Naive B cell (primary cell): ENCODE measurements at regions not wholly inside any gene's neighbourhood (a gene's known extent, or its start where the extent isn't known, plus 50 kb on each side); places are given as distances from the start of the nearest gene placed in this dataset.
A peak's percentile ranks its signal among the peaks of the same experiment; 100 is the strongest.

Experiments
- ATAC-seq, 2 donors: fragments of 150-1000 bp; cut with Tn5 transposase; 2 replicates each; pipeline ENCODE4 v1.10.0; 2021; ENCODE audit warnings: low read depth in 2 of 2, mild to moderate bottlenecking in 2 of 2, moderate library complexity in 2 of 2
- DNase-seq: peaks from one replicate; pipeline ENCODE4 v3.0.0; 2022
- H3K27ac Mint-ChIP-seq, 6 donors: one replicate each; pipeline ENCODE4 v1.8.0; 2020 to 2022; ENCODE audit warnings: mild to moderate bottlenecking in 6 of 6, mixed read lengths in 6 of 6, moderate library complexity in 5 of 6, inconsistent platforms in 2 of 6
- H3K27me3 Mint-ChIP-seq, 3 donors: one replicate each; pipeline ENCODE4 v1.8.0; 2021 to 2022; ENCODE audit warnings: mixed read lengths in 3 of 3, mild to moderate bottlenecking in 1 of 3
- H3K36me3 Mint-ChIP-seq, 2 donors: one replicate each; pipeline ENCODE4 v1.8.0; 2020 to 2022; ENCODE audit warnings: mixed read lengths in 2 of 2, inconsistent platforms in 1 of 2, mild to moderate bottlenecking in 1 of 2
- H3K4me1 Mint-ChIP-seq, 3 donors: one replicate each; pipeline ENCODE4 v1.8.0; 2020 to 2022; ENCODE audit warnings: mixed read lengths in 3 of 3, inconsistent platforms in 1 of 3, mild to moderate bottlenecking in 1 of 3, moderate library complexity in 1 of 3
- H3K4me3 Mint-ChIP-seq, 8 donors: one replicate each; pipeline ENCODE4 v1.8.0; 2020 to 2022; ENCODE audit warnings: mild to moderate bottlenecking in 8 of 8, mixed read lengths in 8 of 8, moderate library complexity in 8 of 8, inconsistent platforms in 2 of 8
- H3K9me3 Mint-ChIP-seq, 7 donors: one replicate each; pipeline ENCODE4 v1.8.0; 2020 to 2022; ENCODE audit warnings: mixed read lengths in 7 of 7, mild to moderate bottlenecking in 5 of 7, inconsistent platforms in 2 of 7, moderate library complexity in 1 of 7

DNA sequence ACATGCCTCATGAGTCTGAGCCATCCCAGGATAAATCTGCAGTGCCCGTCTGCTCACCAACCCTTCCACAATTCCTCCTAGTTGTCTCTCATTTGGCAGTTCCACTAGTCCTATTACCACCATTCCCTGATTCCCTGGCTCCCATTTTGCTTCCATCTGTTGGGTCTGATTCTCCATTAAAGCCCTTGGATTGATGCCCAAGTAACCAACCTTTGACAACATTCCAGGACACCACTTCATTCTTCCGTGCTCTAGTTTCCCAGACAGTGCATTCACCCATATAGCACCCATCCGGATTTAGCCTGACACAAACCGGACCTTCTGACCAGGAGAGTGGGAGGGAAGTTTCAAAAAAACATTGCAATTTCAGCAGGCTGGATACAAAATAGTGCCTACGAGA is 189.4 kb upstream of the PALMD start:
- no peaks in the 10 kb centered on the region for H3K4me1 Mint-ChIP-seq
- H3K36me3 Mint-ChIP-seq, result no peaks in the 10 kb centered on the region
- peaks cover 0 to 5% (median 0%) of the 10 kb centered on the region in 3 donors for H3K27me3 Mint-ChIP-seq
- no peak for DNase-seq
- no peak overlapping the region for H3K4me3 Mint-ChIP-seq
- ATAC-seq, result no peak
- H3K9me3 Mint-ChIP-seq, result peaks cover 0 to 5% (median 0%) of the 10 kb centered on the region in 7 donors
- no peak overlapping the region for H3K27ac Mint-ChIP-seq

GRCh38 chr1:99457381-99458165 is 188.3 kb upstream of the PALMD start:
- DNase-seq (no peak), ATAC-seq (no peak)
- H3K4me1 Mint-ChIP-seq, result no peaks in the 10 kb centered on the region
- no peak overlapping the region for H3K4me3 Mint-ChIP-seq
- H3K27ac Mint-ChIP-seq, result no peak overlapping the region
- peaks cover 0 to 5% (median 0%) of the 10 kb centered on the region in 3 donors for H3K27me3 Mint-ChIP-seq
- H3K9me3 Mint-ChIP-seq, result peaks cover 0 to 5% (median 0%) of the 10 kb centered on the region in 7 donors
- H3K36me3 Mint-ChIP-seq, result no peaks in the 10 kb centered on the region

DNA sequence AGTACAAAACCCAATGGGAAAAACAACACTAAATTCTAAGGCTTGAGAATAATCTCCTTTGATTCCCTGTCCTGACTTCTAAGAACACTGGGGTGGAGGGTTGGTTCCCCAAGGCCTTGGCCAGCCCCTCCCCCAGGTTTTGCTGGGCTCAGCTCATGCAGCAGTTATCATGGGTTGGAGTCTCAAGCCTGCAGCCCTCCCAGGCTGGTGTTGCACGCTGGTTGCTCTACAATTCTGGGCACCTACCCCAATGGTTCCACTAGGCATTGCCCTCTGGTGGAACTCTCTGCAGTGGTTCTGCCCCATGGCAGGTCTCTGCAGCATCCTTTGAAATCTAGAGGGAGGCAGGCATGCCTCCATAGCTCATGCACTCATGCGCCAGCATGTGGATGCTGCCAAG is 184.4 kb upstream of the PALMD start:
- no peaks in the 10 kb centered on the region for H3K4me1 Mint-ChIP-seq
- H3K9me3 Mint-ChIP-seq, result peaks cover 0 to 3% (median 0%) of the 10 kb centered on the region in 7 donors
- no peaks in the 10 kb centered on the region for H3K36me3 Mint-ChIP-seq
- ATAC-seq (no peak), DNase-seq (no peak)
- H3K27me3 Mint-ChIP-seq, result peaks cover 0 to 3% (median 0%) of the 10 kb centered on the region in 3 donors
- H3K4me3 Mint-ChIP-seq, result no peak overlapping the region
- H3K27ac Mint-ChIP-seq, result no peak overlapping the region

- H3K27ac Mint-ChIP-seq, result no peak overlapping the region
- H3K9me3 Mint-ChIP-seq, result peaks cover 0 to 2% (median 0%) of the 10 kb centered on the region in 7 donors
- H3K4me3 Mint-ChIP-seq, result no peak overlapping the region
- DNase-seq (no peak), ATAC-seq (no peak)
- H3K27me3 Mint-ChIP-seq, result no peaks in the 10 kb centered on the region
- no peaks in the 10 kb centered on the region for H3K4me1 Mint-ChIP-seq
- no peaks in the 10 kb centered on the region for H3K36me3 Mint-ChIP-seq
Observed at GRCh38 chr1:99464738-99465137, 181.2 kb upstream of the PALMD start.

GRCh38 chr1:99465176-99465900 is 180.6 kb upstream of the PALMD start:
- ATAC-seq, result no peak
- H3K36me3 Mint-ChIP-seq, result no peaks in the 10 kb centered on the region
- no peak for DNase-seq
- H3K4me3 Mint-ChIP-seq, result no peak overlapping the region
- H3K27ac Mint-ChIP-seq, result no peak overlapping the region
- H3K27me3 Mint-ChIP-seq, result no peaks in the 10 kb centered on the region
- H3K9me3 Mint-ChIP-seq, result peaks cover 0 to 2% (median 0%) of the 10 kb centered on the region in 7 donors
- no peaks in the 10 kb centered on the region for H3K4me1 Mint-ChIP-seq

GRCh38 chr1:99467645-99468044 is 178.3 kb upstream of the PALMD start:
- Mint-ChIP-seq H3K4me3 (no peak overlapping the region), H3K36me3 (no peaks in the 10 kb centered on the region)

DNA sequence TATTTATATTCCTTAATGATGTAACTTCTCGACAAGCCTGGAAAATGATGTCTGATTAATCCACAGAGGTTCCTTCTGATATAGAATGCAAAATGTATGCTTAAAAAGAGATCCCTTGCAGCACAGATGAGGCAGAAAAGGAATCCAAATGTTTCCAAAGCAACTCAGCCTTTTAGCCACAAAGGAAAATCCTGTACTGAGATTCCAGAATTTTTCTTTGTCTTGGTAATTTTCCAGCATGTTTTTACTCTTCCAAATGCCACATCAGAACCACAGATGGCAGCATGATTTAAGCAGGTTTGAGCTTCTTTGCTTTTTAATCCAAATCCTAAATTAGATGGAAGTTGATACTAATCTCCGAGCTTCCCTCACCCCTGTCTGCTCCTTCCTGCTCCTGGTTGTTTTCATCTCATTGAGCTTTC is 176.4 kb upstream of the PALMD start:
- H3K27me3 Mint-ChIP-seq, result peaks cover 0 to 11% (median 0%) of the 10 kb centered on the region in 3 donors
- H3K27ac Mint-ChIP-seq, result no peak overlapping the region
- DNase-seq (no peak), ATAC-seq (no peak)
- no peak overlapping the region for H3K4me3 Mint-ChIP-seq
- H3K36me3 Mint-ChIP-seq, result no peaks in the 10 kb centered on the region
- no peaks in the 10 kb centered on the region for H3K4me1 Mint-ChIP-seq
- peaks cover 0 to 2% (median 0%) of the 10 kb centered on the region in 7 donors for H3K9me3 Mint-ChIP-seq

More at GRCh38 chr1:99467645-99468044, 178.3 kb upstream of the PALMD start:
- H3K27me3 Mint-ChIP-seq, result peaks cover 0 to 11% (median 0%) of the 10 kb centered on the region in 3 donors
- ATAC-seq (no peak), DNase-seq (no peak)
- H3K27ac Mint-ChIP-seq, result no peak overlapping the region
- H3K4me1 Mint-ChIP-seq, result no peaks in the 10 kb centered on the region
- H3K9me3 Mint-ChIP-seq, result peaks cover 0 to 2% (median 0%) of the 10 kb centered on the region in 7 donors

DNA sequence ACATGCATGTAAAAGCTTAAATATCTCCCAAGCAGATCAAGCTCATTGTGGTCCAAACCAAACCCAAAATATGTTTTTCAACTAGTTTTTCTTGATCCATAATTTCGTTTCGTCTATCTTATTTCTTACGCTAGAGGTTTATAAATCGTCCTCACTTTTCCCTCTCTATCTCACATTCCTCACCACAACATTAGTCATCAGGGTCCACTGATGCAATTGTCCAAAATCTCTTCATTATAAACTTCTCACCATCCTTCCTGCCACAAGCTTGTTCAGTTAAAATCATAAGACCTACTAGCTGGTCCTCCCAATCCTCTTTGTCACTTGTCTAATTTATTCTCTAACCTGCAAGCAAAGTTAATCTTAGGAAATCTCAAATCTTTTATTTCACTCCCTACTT is 173.0 kb upstream of the PALMD start:
- Mint-ChIP-seq H3K4me3 (no peak overlapping the region), H3K27me3 (peaks cover 0 to 14% (median 5%) of the 10 kb centered on the region in 3 donors), H3K9me3 (peaks cover 0 to 2% (median 0%) of the 10 kb centered on the region in 7 donors), H3K36me3 (no peaks in the 10 kb centered on the region), H3K4me1 (no peaks in the 10 kb centered on the region), H3K27ac (no peak overlapping the region)
- ATAC-seq (no peak), DNase-seq (no peak)

GRCh38 chr1:99474350-99474893 is 171.5 kb upstream of the PALMD start:
- Mint-ChIP-seq H3K9me3 (peaks cover 0 to 6% (median 0%) of the 10 kb centered on the region in 7 donors), H3K27me3 (peaks cover 0 to 14% (median 5%) of the 10 kb centered on the region in 3 donors), H3K27ac (no peak overlapping the region), H3K36me3 (no peaks in the 10 kb centered on the region), H3K4me3 (no peak overlapping the region), H3K4me1 (no peaks in the 10 kb centered on the region)
- ATAC-seq, result no peak
- no peak for DNase-seq

DNA sequence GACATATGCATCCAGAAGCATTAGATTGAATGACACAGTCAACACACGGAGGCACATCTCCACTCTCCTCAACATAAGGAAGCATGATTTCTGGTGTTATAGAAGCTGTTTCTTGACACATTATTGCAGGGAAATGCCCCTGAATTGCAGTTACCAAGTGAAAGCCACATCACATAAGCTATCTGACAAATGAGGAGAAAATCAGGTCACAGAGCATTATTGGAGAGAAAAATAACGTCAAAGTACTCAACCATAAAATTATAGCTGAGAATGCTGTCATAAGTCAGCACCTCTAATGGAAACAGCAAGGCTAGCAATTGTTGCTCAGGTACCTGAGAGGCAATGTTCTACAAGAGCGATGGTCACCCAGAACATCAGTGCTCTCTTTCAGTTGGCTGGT is 169.9 kb upstream of the PALMD start:
- no peaks in the 10 kb centered on the region for H3K4me1 Mint-ChIP-seq
- H3K27me3 Mint-ChIP-seq, result peaks cover 0 to 14% (median 5%) of the 10 kb centered on the region in 3 donors
- H3K4me3 Mint-ChIP-seq, result no peak overlapping the region
- ATAC-seq (no peak), DNase-seq (no peak)
- H3K27ac Mint-ChIP-seq, result no peak overlapping the region
- H3K36me3 Mint-ChIP-seq, result no peaks in the 10 kb centered on the region
- peaks cover 0 to 6% (median 0%) of the 10 kb centered on the region in 7 donors for H3K9me3 Mint-ChIP-seq

DNA sequence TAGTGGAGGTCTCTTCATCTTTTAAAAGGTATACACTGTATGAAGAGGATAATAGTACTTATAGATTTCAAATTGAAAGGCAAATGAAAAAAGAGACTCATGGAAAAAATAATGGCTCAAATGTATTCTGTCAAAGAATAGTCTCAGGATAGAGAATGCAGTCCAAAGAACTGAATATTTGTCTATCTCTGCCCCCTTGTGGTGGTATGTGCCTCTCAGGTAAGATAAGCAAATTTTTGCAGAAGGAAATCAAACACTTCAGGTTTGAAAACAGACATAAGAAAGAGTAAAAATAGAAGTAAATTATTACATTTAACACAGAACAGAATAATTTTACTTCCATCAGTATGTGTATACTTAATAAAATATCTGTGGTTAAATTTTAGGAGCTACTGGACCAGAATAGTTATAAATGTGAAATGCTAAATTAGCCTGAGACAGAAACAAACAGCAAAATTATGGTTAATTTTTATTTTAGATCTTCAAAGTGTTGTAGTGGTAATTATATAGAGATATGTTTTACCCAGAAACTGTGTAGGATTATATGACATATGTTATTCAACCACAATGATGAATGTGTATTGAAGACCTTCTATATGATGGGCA is 164.4 kb upstream of the PALMD start:
- Mint-ChIP-seq H3K4me3 (no peak overlapping the region), H3K4me1 (no peaks in the 10 kb centered on the region), H3K36me3 (no peaks in the 10 kb centered on the region), H3K9me3 (peaks cover 0 to 6% (median 0%) of the 10 kb centered on the region in 7 donors), H3K27ac (no peak overlapping the region), H3K27me3 (no peaks in the 10 kb centered on the region)
- DNase-seq, result peak; percentile 13
- ATAC-seq, result no peak

- Mint-ChIP-seq H3K9me3 (peaks cover 0 to 6% (median 0%) of the 10 kb centered on the region in 7 donors), H3K27me3 (no peaks in the 10 kb centered on the region), H3K27ac (no peak overlapping the region), H3K4me1 (no peaks in the 10 kb centered on the region), H3K36me3 (no peaks in the 10 kb centered on the region), H3K4me3 (no peak overlapping the region)
- DNase-seq, result no peak
- ATAC-seq, result no peak
Observed at GRCh38 chr1:99482286-99482685, 163.6 kb upstream of the PALMD start.

- H3K36me3 Mint-ChIP-seq, result no peaks in the 10 kb centered on the region
- peaks cover 0 to 6% (median 0%) of the 10 kb centered on the region in 7 donors for H3K9me3 Mint-ChIP-seq
- no peak for ATAC-seq
- DNase-seq, result no peak
- H3K27me3 Mint-ChIP-seq, result no peaks in the 10 kb centered on the region
- H3K4me3 Mint-ChIP-seq, result no peak overlapping the region
- H3K27ac Mint-ChIP-seq, result no peak overlapping the region
- H3K4me1 Mint-ChIP-seq, result no peaks in the 10 kb centered on the region
Observed at GRCh38 chr1:99482750-99483149, 163.2 kb upstream of the PALMD start.
